GM11168 (cell line): ENCODE measurements at regions not wholly inside any gene's neighbourhood (a gene's known extent, or its start where the extent isn't known, plus 50 kb on each side); places are given as distances from the start of the nearest gene placed in this dataset.

Source experiments
- in situ Hi-C: fragments of 300-500 bp; cut with MboI; formaldehyde crosslinking; loops from one replicate; pipeline ENCODE4 v1.12.0; 2022; ENCODE audit warnings: low sequenced_read_pairs; ENCODE audit not compliant: unreplicated experiment

GRCh38 chr12:92457458-92458180 is 245.2 kb upstream of the PLEKHG7 start:
- in situ Hi-C loops = no loop called here

GRCh38 chr12:92452763-92453162 is 250.0 kb upstream of the PLEKHG7 start:
- in situ Hi-C loops = no loop called here

- in situ Hi-C loops = no loop called here
These were observed 256.7 kb upstream of the PLEKHG7 start for GRCh38 chr12:92446083-92446460.

- in situ Hi-C loops = no loop called here
These were observed 257.3 kb upstream of the PLEKHG7 start for GRCh38 chr12:92445253-92446082.

GRCh38 chr12:92444763-92445162 is 258.0 kb upstream of the PLEKHG7 start:
- in situ Hi-C loops = no loop called here

GRCh38 chr12:92442782-92443181 is 260.0 kb upstream of the PLEKHG7 start:
- in situ Hi-C loops = no loop called here

- in situ Hi-C loops = no loop called here
These were observed 262.7 kb upstream of the PLEKHG7 start for GRCh38 chr12:92440072-92440471.

- in situ Hi-C loops = loop anchor here (10.0 kb wide), 1 partner anchor 65 kb away; no protein-coding TSS in a partner anchor
These were observed 263.4 kb upstream of the PLEKHG7 start for GRCh38 chr12:92439420-92439805.

GRCh38 chr12:92438641-92439419 is 264.0 kb upstream of the PLEKHG7 start:
- in situ Hi-C loops = loop anchor here (10.0 kb wide), 1 partner anchor 66 kb away; no protein-coding TSS in a partner anchor

- in situ Hi-C loops = loop anchor here (10.0 kb wide), 1 partner anchor 67 kb away; no protein-coding TSS in a partner anchor
These were observed 265.3 kb upstream of the PLEKHG7 start for GRCh38 chr12:92437452-92437851.

- in situ Hi-C loops = loop anchor here (10.0 kb wide), 1 partner anchor 68 kb away; no protein-coding TSS in a partner anchor
These were observed 265.9 kb upstream of the PLEKHG7 start for GRCh38 chr12:92436856-92437255.

GRCh38 chr12:92434607-92435025 is 268.2 kb upstream of the PLEKHG7 start:
- in situ Hi-C loops = loop anchor here (10.0 kb wide), 1 partner anchor 70 kb away; no protein-coding TSS in a partner anchor

- in situ Hi-C loops = loop anchor here (10.0 kb wide), 1 partner anchor 72 kb away; no protein-coding TSS in a partner anchor
These were observed 269.9 kb upstream of the PLEKHG7 start for GRCh38 chr12:92432724-92433441.

- in situ Hi-C loops = loop anchor here (10.0 kb wide), 1 partner anchor 74 kb away; no protein-coding TSS in a partner anchor
These were observed 271.6 kb upstream of the PLEKHG7 start for GRCh38 chr12:92431146-92431545.

GRCh38 chr12:92426332-92426731 is 276.5 kb upstream of the PLEKHG7 start:
- in situ Hi-C loops = no loop called here

- in situ Hi-C loops = no loop called here
These were observed 277.6 kb upstream of the PLEKHG7 start for GRCh38 chr12:92425165-92425564.

- in situ Hi-C loops = loop anchor here (25.0 kb wide), 2 partner anchors 612 to 1037 kb away; no protein-coding TSS in a partner anchor
These were observed 278.5 kb upstream of the PLEKHG7 start for GRCh38 chr12:92424338-92424737.

GRCh38 chr12:92421701-92422100 is 276.1 kb upstream of the BTG1 start:
- in situ Hi-C loops = loop anchor here (25.0 kb wide), 2 partner anchors 609 to 1034 kb away; no protein-coding TSS in a partner anchor

GRCh38 chr12:92421042-92421441 is 275.4 kb upstream of the BTG1 start:
- in situ Hi-C loops = loop anchor here (25.0 kb wide), 2 partner anchors 609 to 1034 kb away; no protein-coding TSS in a partner anchor
